ENCODE measurements at regions not wholly inside any gene's neighbourhood (a gene's known extent, or its start where the extent isn't known, plus 50 kb on each side); places are given as distances from the start of the nearest gene placed in this dataset.

DNA sequence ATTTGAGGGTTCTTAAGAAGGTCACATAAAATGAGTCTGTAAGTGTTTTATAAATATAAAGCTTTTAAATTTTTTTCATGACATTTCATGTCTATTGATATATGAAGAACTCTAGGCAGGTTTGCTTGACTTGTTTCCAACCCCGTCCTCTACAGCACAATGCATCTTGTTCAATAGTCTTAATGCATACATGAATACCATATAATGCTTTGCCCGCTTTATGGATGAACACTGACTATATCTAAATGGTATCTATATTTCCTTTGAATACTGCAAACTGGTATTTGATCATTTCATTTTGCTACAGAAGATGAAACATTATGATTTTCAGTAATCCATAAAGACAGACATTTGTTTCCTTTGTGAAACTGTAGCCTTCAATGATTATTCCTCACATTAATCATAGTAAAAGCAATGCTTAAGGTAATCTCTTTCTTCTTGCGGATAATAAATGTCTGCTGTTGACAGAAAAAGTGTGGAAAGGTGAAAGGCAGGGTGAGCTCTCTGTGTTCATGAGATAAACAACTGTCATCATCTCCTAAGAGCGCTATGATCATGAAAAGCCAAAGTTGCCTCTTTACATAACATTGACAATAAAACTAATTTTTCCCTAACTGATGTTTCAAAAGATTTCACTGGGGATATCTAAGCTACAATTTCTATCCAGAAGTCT is 645.1 kb downstream of the CDH8 start:
- Histone ChIP-seq H3K4me3 (ENCODE audit: low read length) (no peak overlapping the region), H3K9me3 (ENCODE audit: low read length) (no peaks in the 10 kb centered on the region), H3F3A (ENCODE audit: insufficient read depth, low read length, poor library complexity, severe bottlenecking) (no peaks in the 10 kb centered on the region), H2AFZ (ENCODE audit: low read depth, low read length) (no peak overlapping the region), H4K20me1 (ENCODE audit: insufficient read depth) (no peaks in the 10 kb centered on the region), H3K4me2 (ENCODE audit: low read length) (no peak overlapping the region), H3K36me3 (ENCODE audit: insufficient read depth, low read length) (no peaks in the 10 kb centered on the region), H3K9me2 (ENCODE audit: insufficient read depth, low read length) (no peaks in the 10 kb centered on the region), H3K9ac (ENCODE audit: low read length) (no peak overlapping the region), H3K27ac (ENCODE audit: low read length) (no peak overlapping the region), H3K79me2 (replicated peaks; ENCODE audit: insufficient read depth, low read length) (no peaks in the 10 kb centered on the region), H3K27me3 (ENCODE audit: insufficient read depth, low read depth, low read length) (no peaks in the 10 kb centered on the region)
- TF ChIP-seq EP300 (conservative IDR thresholded peaks at IDR 0.05; ENCODE audit: poor library complexity, severe bottlenecking) (peak; percentile 15), TAF1 (IDR thresholded peaks at IDR 0.05; ENCODE audit: low read depth) (no peak), POLR2AphosphoS5 (IDR thresholded peaks at IDR 0.05) (peak; percentile 37), EZH2 (IDR thresholded peaks at IDR 0.05; ENCODE audit: borderline replicate concordance, insufficient read depth, low read length, poor library complexity, severe bottlenecking) (no peak), MXI1 (conservative IDR thresholded peaks at IDR 0.05; ENCODE audit: poor library complexity, severe bottlenecking) (no peak)

DNA sequence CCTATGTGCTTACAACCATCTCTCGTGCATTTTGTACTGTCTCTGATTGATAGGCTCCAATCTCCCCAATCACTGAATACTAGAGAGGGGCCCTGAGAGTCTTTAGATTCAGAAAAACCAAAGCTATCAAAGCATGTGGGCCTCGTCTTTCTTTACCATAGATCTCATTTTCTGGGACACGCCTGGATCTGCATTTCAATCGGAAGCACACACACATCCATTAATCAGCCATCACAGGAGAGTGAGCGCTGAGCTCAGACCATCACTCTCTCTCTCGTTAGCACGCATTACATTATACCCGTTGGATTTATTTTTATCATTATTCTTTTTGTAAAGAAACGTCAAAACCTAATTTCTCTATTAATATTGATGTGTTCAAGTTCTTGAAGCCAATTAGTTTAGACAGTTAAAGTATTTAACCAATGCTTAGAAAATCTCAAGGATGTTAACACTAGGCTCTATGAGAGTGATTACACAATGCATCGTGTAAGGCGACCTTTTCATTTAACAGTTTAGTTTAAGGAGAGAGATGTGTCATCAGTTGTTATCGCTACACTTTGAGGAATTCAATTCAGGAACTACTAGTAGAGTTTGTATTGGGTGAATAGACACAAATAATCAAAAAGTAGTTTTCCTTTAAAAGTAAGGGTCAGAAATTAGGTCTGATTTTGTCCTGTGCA is 650.7 kb downstream of the CDH8 start:
- Histone ChIP-seq H3K9me2 (ENCODE audit: insufficient read depth, low read length) (no peaks in the 10 kb centered on the region), H3K36me3 (ENCODE audit: insufficient read depth, low read length) (no peaks in the 10 kb centered on the region), H4K20me1 (ENCODE audit: insufficient read depth) (no peaks in the 10 kb centered on the region), H3K79me2 (replicated peaks; ENCODE audit: insufficient read depth, low read length) (no peaks in the 10 kb centered on the region), H3F3A (ENCODE audit: insufficient read depth, low read length, poor library complexity, severe bottlenecking) (no peaks in the 10 kb centered on the region), H3K4me3 (ENCODE audit: low read length) (no peak overlapping the region), H2AFZ (ENCODE audit: low read depth, low read length) (no peak overlapping the region), H3K27ac (ENCODE audit: low read length) (no peak overlapping the region), H3K27me3 (ENCODE audit: insufficient read depth, low read depth, low read length) (no peaks in the 10 kb centered on the region), H3K9me3 (ENCODE audit: low read length) (no peaks in the 10 kb centered on the region), H3K4me2 (ENCODE audit: low read length) (no peak overlapping the region), H3K9ac (ENCODE audit: low read length) (no peak overlapping the region)
- TF ChIP-seq MXI1 (conservative IDR thresholded peaks at IDR 0.05; ENCODE audit: poor library complexity, severe bottlenecking) (no peak), SMC3 (conservative IDR thresholded peaks at IDR 0.05; ENCODE audit: poor library complexity) (no peak), RAD21 (conservative IDR thresholded peaks at IDR 0.05) (no peak), EP300 (conservative IDR thresholded peaks at IDR 0.05; ENCODE audit: poor library complexity, severe bottlenecking) (no peak), TAF1 (IDR thresholded peaks at IDR 0.05; ENCODE audit: low read depth) (no peak), POLR2AphosphoS5 (IDR thresholded peaks at IDR 0.05) (no peak), EZH2 (IDR thresholded peaks at IDR 0.05; ENCODE audit: borderline replicate concordance, insufficient read depth, low read length, poor library complexity, severe bottlenecking) (no peak)
- TF ChIP-seq, protein P1, sequence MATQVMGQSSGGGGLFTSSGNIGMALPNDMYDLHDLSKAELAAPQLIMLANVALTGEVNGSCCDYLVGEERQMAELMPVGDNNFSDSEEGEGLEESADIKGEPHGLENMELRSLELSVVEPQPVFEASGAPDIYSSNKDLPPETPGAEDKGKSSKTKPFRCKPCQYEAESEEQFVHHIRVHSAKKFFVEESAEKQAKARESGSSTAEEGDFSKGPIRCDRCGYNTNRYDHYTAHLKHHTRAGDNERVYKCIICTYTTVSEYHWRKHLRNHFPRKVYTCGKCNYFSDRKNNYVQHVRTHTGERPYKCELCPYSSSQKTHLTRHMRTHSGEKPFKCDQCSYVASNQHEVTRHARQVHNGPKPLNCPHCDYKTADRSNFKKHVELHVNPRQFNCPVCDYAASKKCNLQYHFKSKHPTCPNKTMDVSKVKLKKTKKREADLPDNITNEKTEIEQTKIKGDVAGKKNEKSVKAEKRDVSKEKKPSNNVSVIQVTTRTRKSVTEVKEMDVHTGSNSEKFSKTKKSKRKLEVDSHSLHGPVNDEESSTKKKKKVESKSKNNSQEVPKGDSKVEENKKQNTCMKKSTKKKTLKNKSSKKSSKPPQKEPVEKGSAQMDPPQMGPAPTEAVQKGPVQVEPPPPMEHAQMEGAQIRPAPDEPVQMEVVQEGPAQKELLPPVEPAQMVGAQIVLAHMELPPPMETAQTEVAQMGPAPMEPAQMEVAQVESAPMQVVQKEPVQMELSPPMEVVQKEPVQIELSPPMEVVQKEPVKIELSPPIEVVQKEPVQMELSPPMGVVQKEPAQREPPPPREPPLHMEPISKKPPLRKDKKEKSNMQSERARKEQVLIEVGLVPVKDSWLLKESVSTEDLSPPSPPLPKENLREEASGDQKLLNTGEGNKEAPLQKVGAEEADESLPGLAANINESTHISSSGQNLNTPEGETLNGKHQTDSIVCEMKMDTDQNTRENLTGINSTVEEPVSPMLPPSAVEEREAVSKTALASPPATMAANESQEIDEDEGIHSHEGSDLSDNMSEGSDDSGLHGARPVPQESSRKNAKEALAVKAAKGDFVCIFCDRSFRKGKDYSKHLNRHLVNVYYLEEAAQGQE (IDR thresholded peaks at IDR 0.05; ENCODE audit: borderline replicate concordance): no peak
- TF ChIP-seq, protein P2, sequence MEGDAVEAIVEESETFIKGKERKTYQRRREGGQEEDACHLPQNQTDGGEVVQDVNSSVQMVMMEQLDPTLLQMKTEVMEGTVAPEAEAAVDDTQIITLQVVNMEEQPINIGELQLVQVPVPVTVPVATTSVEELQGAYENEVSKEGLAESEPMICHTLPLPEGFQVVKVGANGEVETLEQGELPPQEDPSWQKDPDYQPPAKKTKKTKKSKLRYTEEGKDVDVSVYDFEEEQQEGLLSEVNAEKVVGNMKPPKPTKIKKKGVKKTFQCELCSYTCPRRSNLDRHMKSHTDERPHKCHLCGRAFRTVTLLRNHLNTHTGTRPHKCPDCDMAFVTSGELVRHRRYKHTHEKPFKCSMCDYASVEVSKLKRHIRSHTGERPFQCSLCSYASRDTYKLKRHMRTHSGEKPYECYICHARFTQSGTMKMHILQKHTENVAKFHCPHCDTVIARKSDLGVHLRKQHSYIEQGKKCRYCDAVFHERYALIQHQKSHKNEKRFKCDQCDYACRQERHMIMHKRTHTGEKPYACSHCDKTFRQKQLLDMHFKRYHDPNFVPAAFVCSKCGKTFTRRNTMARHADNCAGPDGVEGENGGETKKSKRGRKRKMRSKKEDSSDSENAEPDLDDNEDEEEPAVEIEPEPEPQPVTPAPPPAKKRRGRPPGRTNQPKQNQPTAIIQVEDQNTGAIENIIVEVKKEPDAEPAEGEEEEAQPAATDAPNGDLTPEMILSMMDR (IDR thresholded peaks at IDR 0.05; ENCODE audit: poor library complexity, severe bottlenecking): no peak

Measured in neural cell (in vitro differentiated cells).